ENCODE measurements at regions not wholly inside any gene's neighbourhood (a gene's known extent, or its start where the extent isn't known, plus 50 kb on each side); places are given as distances from the start of the nearest gene placed in this dataset.
"Not testable (repeated sequence)": the region's sequence is repeated elsewhere in the genome, so short reads cannot be mapped to it uniquely, and the experiment has no call there.

- peaks cover 3% of the 10 kb centered on the region for H3K4me1 ChIP-seq (ENCODE audit: control insufficient read depth, insufficient read depth, low read length)
- H3K79me1 ChIP-seq (ENCODE audit: low read depth in 1 of 2, low read length in 2 of 2) = no peaks in the 10 kb centered on the region
- intact Hi-C loops (cut with micrococcal nuclease) (no loop called here), in situ Hi-C loops (cut with MboI; ENCODE audit: low sequenced_read_pairs) (no loop called here), dilution Hi-C loops (cut with HindIII; ENCODE audit: low sequenced_read_pairs, unreplicated experiment) (no loop called here)
- no peak for TF ChIP-seq RAD21 (IDR thresholded peaks at IDR 0.05; ENCODE audit: low read length)
- TF ChIP-seq CEBPB (IDR thresholded peaks at IDR 0.05; ENCODE audit: low read depth, low read length) = peak; percentile 80
- H3K27ac ChIP-seq (ENCODE audit: insufficient read depth, low read length) = no peak overlapping the region
- no peak overlapping the region for H2AK5ac ChIP-seq (ENCODE audit: low read depth, low read length)
- 0 out of 2 replicates have a peak, but pooled peaks cover under 1% of the 10 kb centered on the region for H4K20me1 ChIP-seq (ENCODE audit: insufficient read depth, low read length)
- H3K4me2 ChIP-seq (ENCODE audit: low read depth, low read length) = no peak overlapping the region
- no peak overlapping the region for H3K18ac ChIP-seq (ENCODE audit: low read depth, low read length)
- no peaks in the 10 kb centered on the region for H3K36me3 ChIP-seq (ENCODE audit: control insufficient read depth, insufficient read depth, low read length)
- H3K27me3 ChIP-seq (ENCODE audit: control insufficient read depth, insufficient read depth, low read length) = no peaks in the 10 kb centered on the region; the same call in 1 of the 2 replicates
- H4K5ac ChIP-seq (ENCODE audit: low read depth, low read length) = no peak overlapping the region
- DNase-seq (no peak), ATAC-seq (ENCODE audit: low read depth) (no peak)
- ChIA-PET CTCF (interaction anchor here (2.6 kb wide), 1 partner anchor 30 kb away, joined by 8 read pairs; no protein-coding TSS in a partner anchor), POLR2A (ENCODE audit: unreplicated experiment) (no interaction called here)
- H2BK15ac ChIP-seq (ENCODE audit: low read depth, low read length) = no peak overlapping the region
- H3K56ac ChIP-seq (ENCODE audit: extremely low read depth, insufficient read depth, low read length) = no peak overlapping the region
- H3K9me3 ChIP-seq (ENCODE audit: control insufficient read depth, insufficient read depth, low read length) = no peaks in the 10 kb centered on the region
- no peak overlapping the region for H2BK20ac ChIP-seq (ENCODE audit: low read depth, low read length)
- no peak overlapping the region for H3K23ac ChIP-seq (ENCODE audit: low read depth, low read length)
- no peak overlapping the region for H3K14ac ChIP-seq (replicated peaks; ENCODE audit: low read depth, low read length)
- no peak overlapping the region for H3K9ac ChIP-seq (ENCODE audit: low read depth, low read length)
- H2AK9ac ChIP-seq (replicated peaks; ENCODE audit: low read depth, low read length, poor library complexity) = no peak overlapping the region
- no peak overlapping the region for H4K91ac ChIP-seq (ENCODE audit: insufficient read depth, low read depth, low read length)
- no peak overlapping the region for H4K8ac ChIP-seq (ENCODE audit: low read depth in 2 of 2, low read length in 2 of 2)
- peaks cover 8% of the 10 kb centered on the region; the same call in 1 of the 2 replicates for H3K9me1 ChIP-seq (ENCODE audit: insufficient read depth, low read length)
- no TSS peak for BruUV-seq (replicated peaks)
- WGBS, 2 experiments (ENCODE audit: extremely low coverage in 2 of 2, insufficient read length in 1 of 2) = 40% methylated on average over 1 of the region's 7 CpGs; no CpG with 5 or more reads in 1 of the 2 experiments
- H3K4ac ChIP-seq (ENCODE audit: low read depth, low read length) = no peak overlapping the region
- H2AFZ ChIP-seq (replicated peaks; ENCODE audit: low read length, poor library complexity) = no peak overlapping the region
- no peak overlapping the region for H3K4me3 ChIP-seq (ENCODE audit: insufficient read depth, low read depth, low read length)
- H2BK5ac ChIP-seq (ENCODE audit: low read depth, low read length, poor library complexity, severe bottlenecking) = no peak overlapping the region
- H2BK120ac ChIP-seq (ENCODE audit: low read depth, low read length) = no peak overlapping the region
These were observed 303.9 kb downstream of the PAX3 start for GRCh38 chr2:221994926-221995325.

GRCh38 chr2:221984376-221984775 is 314.4 kb downstream of the PAX3 start:
- ATAC-seq (ENCODE audit: low read depth); in situ Hi-C loops (cut with MboI; ENCODE audit: low sequenced_read_pairs); H3K9me3 ChIP-seq (ENCODE audit: control insufficient read depth, insufficient read depth, low read length); H2AFZ ChIP-seq (replicated peaks; ENCODE audit: low read length, poor library complexity); DNase-seq; H3K14ac ChIP-seq (replicated peaks; ENCODE audit: low read depth, low read length); H3K27ac ChIP-seq (ENCODE audit: insufficient read depth, low read length); H3K4ac ChIP-seq (ENCODE audit: low read depth, low read length); H3K56ac ChIP-seq (ENCODE audit: extremely low read depth, insufficient read depth, low read length); H3K4me2 ChIP-seq (ENCODE audit: low read depth, low read length); intact Hi-C loops (cut with micrococcal nuclease); BruUV-seq (replicated peaks); H4K8ac ChIP-seq (ENCODE audit: low read depth in 2 of 2, low read length in 2 of 2); H3K18ac ChIP-seq (ENCODE audit: low read depth, low read length); H2BK120ac ChIP-seq (ENCODE audit: low read depth, low read length); H3K36me3 ChIP-seq (ENCODE audit: control insufficient read depth, insufficient read depth, low read length); H4K91ac ChIP-seq (ENCODE audit: insufficient read depth, low read depth, low read length); H2BK5ac ChIP-seq (ENCODE audit: low read depth, low read length, poor library complexity, severe bottlenecking); H3K9me1 ChIP-seq (ENCODE audit: insufficient read depth, low read length); H3K4me3 ChIP-seq (ENCODE audit: insufficient read depth, low read depth, low read length); H2AK9ac ChIP-seq (replicated peaks; ENCODE audit: low read depth, low read length, poor library complexity); H3K4me1 ChIP-seq (ENCODE audit: control insufficient read depth, insufficient read depth, low read length); H4K20me1 ChIP-seq (ENCODE audit: insufficient read depth, low read length); H2BK20ac ChIP-seq (ENCODE audit: low read depth, low read length); CTCF ChIA-PET; H2BK15ac ChIP-seq (ENCODE audit: low read depth, low read length); POLR2A ChIA-PET (ENCODE audit: unreplicated experiment); H3K23ac ChIP-seq (ENCODE audit: low read depth, low read length); H3K9ac ChIP-seq (ENCODE audit: low read depth, low read length); H4K5ac ChIP-seq (ENCODE audit: low read depth, low read length); H2AK5ac ChIP-seq (ENCODE audit: low read depth, low read length); dilution Hi-C loops (cut with HindIII; ENCODE audit: low sequenced_read_pairs, unreplicated experiment); H3K79me1 ChIP-seq (ENCODE audit: low read depth in 1 of 2, low read length in 2 of 2); H3K27me3 ChIP-seq (ENCODE audit: control insufficient read depth, insufficient read depth, low read length): not testable (repeated sequence)
- WGBS, 2 experiments (ENCODE audit: extremely low coverage in 2 of 2, insufficient read length in 1 of 2) = no CpG with 5 or more reads among the region's 13 CpGs
